HG02763 (cell line): ENCODE measurements at regions not wholly inside any gene's neighbourhood (a gene's known extent, or its start where the extent isn't known, plus 50 kb on each side); places are given as distances from the start of the nearest gene placed in this dataset.
"Not testable (repeated sequence)": the region's sequence is repeated elsewhere in the genome, so short reads cannot be mapped to it uniquely, and the experiment has no call there.

Experiments
- ATAC-seq: cut with Tn5 transposase; IDR thresholded peaks from one replicate; pipeline ENCODE4 v1.9.1; 2021; ENCODE audit warnings: mild to moderate bottlenecking, moderate library complexity; ENCODE audit not compliant: unreplicated experiment

DNA sequence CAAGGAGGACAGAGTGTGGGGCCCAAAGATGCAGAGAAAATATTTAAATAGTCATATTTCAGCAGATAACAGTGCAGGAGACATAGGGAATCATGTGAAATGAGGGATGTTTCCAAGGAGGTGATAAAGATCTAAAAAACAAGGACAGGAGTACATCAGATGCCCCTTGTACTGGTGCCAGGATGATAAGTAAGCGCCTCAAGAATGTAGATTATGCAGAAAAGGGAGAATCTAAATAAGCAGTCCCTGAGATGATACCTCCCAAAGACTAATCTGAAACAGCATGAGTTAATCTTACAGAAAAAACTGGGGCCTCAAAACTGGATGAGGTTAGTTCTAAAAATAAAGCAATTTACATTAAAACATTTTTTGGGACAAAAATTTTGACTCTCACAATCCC lies 136.1 kb upstream of the WDFY3 start:
- ATAC-seq, result no peak

DNA sequence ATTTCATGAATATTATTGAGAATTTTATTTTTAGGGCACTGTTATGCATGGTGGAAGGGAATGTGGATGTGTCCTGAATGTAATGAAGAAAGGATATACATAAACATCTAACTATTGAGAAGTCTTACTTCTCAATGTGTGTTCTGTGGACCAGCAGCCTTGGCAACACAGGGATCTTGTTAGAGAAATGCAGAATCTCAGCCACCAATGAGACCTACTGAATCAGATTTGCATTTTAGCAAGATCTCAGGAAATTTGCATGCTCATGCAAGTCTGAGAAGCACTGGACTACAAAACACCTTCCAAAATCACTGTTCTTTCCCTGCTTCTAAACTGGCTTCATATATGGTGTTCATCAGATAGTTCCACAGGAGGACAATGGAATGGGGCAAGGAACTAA lies 139.7 kb upstream of the WDFY3 start:
- no peak for ATAC-seq

- ATAC-seq, result no peak
Measured at GRCh38 chr4:85106805-85107336, 140.4 kb upstream of the WDFY3 start.

GRCh38 chr4:85107553-85107952 lies 141.1 kb upstream of the WDFY3 start:
- ATAC-seq, result no peak

- ATAC-seq, result no peak
Measured at GRCh38 chr4:85113706-85114105, 147.2 kb upstream of the WDFY3 start.

DNA sequence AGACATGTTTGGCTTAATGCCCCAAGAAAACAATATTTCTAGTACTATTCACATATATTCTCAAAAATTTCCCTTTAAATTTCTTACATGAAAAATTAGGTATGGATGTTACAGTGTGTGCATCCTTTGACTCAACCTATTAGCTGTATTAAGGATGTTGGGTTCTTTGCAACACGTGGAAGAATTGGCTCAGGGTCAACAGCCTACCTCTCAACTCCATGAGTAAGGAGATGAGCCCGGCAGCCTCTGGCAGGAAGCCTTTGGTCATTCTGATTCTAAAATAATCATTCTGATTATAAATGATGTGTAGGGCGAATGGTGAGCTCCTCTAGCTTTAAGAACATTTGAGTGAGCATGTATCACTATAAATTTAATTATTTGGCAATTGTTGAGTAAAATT lies 148.0 kb upstream of the WDFY3 start:
- ATAC-seq, result no peak

DNA sequence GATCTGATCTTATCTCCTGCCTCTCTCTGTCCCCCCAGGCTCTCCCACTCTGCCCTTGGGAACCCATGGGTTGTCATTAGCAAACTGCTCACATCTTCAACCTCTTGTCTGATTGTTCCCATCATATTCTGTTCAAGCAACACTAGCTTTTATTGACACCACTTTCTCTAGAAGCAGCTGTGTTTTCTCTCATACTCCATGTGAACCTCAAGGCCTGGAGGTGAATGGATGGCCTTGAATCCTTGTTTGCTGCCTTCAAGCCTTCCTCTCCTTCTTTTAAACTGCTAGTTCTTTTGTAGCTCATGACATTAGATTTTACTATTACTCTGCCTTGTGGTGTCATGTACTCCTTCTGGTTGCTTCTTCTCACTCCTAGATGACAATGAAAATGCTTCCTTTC lies 149.5 kb upstream of the WDFY3 start:
- ATAC-seq, result no peak

- no peak for ATAC-seq
Measured at GRCh38 chr4:85125688-85126087, 159.2 kb upstream of the WDFY3 start.

DNA sequence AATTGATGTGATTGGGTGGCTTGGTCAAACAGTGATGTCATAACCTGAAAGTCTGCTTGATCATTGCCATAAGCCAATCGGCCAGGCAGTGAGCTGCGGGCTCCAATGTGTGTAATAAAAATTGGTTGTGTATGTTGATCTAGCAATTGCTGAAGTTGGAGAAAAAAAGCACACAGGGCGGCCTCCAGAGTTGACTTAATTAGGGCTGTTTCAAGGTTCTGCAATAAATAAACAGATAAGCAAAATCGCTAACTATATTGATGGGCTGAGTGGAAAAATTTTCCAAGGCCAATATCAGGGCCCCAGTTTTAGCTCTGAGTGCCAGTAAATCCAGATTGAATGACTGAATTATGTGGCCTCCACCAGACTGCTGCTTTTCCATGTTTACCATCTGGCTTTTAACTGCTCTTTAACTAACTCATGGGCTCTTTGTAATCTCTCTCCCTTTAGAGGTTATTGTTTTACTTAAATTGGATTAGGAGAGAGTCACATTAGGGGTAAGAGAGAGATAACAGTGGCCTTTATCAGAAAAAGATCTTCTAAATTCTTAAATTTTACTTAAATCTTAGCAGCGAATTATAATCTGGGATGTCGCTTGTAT lies 160.6 kb upstream of the WDFY3 start:
- ATAC-seq, result no peak

DNA sequence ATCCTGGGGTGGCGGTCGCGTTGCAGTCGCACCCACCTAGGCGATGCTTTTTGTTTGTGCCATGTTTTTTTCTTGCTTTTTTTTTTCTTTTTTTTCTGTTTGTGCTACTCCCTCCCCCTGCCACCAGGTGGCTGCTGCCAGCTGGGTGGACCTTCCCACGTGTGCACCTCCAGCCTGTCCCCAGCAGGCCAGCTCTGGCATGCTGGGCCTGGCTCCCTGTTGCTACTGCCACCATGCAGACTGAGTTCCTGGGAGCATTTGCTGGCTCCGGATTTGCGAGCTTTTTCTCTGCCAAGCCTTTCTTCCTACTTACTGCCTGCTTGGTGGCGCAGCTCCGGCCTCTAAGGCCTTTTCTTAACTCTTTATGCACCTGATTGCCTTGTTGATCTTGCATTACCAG lies 161.2 kb upstream of the WDFY3 start:
- ATAC-seq, result peak; percentile 86

- ATAC-seq, result no peak
Measured at GRCh38 chr4:85128246-85129204, 162.0 kb upstream of the WDFY3 start.

DNA sequence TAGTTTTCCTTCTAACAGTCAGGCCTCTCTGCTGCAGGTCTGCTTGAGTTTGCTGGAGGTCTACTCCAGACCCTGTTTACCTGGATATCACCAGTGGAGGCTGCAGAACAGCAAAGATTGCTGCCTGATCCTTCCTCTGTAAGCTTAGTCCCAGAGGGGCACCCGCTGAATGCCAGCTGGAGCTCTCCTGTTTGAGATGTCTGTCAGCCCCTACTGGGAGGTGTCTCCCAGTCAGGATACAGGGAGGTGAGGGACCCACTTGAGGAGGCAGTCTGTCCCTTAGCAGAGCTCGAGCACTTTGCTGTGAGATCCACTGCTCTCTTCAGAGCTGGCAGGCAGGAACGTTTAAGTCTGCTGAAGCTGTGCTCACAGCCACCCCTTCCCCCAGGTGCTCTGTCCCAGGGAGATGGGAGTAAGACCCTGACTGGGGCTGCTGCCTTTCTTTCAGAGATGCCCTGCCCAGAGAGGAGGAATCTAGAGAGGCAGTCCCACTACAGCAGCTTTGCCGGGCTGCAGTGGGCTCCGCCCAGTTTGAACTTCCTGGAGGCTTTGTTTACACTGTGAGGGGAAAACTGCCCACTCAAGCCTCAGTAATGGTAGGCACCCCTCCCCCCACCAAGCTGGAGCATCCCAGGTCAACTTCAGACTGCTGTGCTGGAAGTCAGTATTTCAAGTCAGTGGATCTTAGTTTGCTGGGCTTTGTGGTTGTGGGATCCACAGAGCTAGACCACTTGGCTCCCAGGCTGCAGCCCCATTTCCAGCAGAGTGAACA lies 163.1 kb upstream of the WDFY3 start:
- not testable (repeated sequence) for ATAC-seq

- ATAC-seq, result no peak
Measured at GRCh38 chr4:85132117-85132516, 165.6 kb upstream of the WDFY3 start.

DNA sequence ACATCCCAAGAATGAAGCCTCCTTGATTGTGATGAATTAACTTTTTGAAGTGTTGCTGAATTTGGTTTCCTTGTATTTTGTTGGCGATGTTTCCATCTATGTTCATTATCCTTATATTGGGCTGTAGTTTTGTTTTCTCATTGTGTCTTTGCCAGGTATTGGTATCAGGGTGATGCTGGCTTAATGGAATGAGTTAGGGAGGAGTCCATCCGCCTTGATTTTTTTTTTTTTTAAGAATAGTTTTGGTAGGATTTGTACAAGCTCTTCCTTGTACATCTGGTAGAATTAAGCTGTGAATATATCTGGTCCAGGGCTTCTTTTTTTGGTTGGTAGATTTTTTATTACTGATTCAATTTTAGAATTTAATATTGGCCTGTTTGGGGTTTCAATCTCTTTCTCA lies 166.1 kb upstream of the WDFY3 start:
- no peak for ATAC-seq

DNA sequence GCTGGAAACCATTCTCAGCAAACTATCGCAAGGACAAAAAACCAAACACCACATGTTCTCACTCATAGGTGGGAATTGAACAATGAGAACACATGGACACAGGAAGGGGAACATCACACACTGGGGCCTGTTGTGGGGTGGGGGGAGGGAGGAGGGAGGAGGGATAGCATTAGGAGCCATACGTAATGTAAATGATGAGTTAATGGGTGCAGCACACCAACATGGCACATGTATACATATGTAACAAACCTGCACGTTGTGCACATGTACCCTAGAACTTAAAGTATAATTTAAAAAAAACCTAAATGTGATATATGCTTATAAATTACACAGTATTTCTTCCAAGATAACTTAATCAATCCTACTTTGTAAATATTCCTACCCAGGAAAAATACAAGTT lies 173.3 kb upstream of the WDFY3 start:
- not testable (repeated sequence) for ATAC-seq

GRCh38 chr4:85142451-85142850 lies 176.0 kb upstream of the WDFY3 start:
- no peak for ATAC-seq

GRCh38 chr4:85147481-85148076 lies 181.1 kb upstream of the WDFY3 start:
- ATAC-seq, result peak; percentile 68

DNA sequence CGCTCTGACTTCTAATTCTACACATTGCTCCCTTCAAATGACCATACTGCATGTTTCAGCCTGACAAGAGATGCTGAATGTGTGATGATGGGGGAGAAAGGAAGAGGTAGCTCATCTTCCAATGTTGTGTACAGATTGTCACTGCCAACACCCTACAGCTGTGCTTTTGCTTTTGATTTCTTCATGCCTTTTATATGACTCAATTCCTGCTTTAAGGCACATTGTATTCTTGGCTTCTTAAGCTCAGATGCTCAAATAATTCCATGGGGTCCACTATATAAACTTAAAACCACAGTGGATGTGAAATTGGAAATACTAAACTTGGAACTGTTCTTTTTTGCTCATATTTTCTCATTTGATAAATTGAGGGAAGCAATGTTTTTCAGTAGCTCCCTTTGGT lies 183.2 kb upstream of the WDFY3 start:
- no peak for ATAC-seq

GRCh38 chr4:85151371-85151770 lies 184.9 kb upstream of the WDFY3 start:
- ATAC-seq, result no peak

- ATAC-seq, result no peak
Measured at GRCh38 chr4:85151786-85152185, 185.3 kb upstream of the WDFY3 start.

DNA sequence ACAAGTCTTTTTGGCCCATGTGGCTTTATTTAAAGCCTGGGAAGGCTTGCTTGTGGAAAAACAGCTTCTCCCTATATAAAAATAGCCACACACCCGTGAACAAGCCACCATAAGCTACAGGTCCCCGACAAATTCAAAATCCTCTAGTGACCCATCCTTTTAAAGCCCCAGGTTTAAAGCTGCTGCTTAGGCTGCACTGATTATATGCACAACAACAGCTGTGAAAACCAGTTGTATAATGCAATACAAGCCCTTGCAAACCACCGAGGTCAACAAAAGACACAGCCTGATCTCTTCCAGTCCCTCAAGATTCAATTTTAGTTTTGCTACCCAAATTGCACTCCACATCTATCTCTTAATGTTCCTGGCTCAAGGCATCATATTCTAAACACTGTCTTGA lies 186.0 kb upstream of the WDFY3 start:
- no peak for ATAC-seq
